Endothelial cell of umbilical vein (primary cell): ENCODE measurements at regions not wholly inside any gene's neighbourhood (a gene's known extent, or its start where the extent isn't known, plus 50 kb on each side); places are given as distances from the start of the nearest gene placed in this dataset.

Experiments used
- BruUV-seq: library from RNA; stranded (reverse); fragments of 400-500 nt; replicated peaks from 2 replicates; lab custom pipeline; 2021; lab: Mats Ljungman, UMichigan
- CTCF ChIA-PET: fragments of 300-600, 350-600 bp; sonication (Branson Sonifier 250); formaldehyde crosslinking; loops from one replicate; lab custom pipeline; 2021; ENCODE audit warnings: antibody characterized with exemption, inconsistent platforms; lab: Charles Lee
- POLR2A ChIA-PET: fragments of 300-600, 350-600 bp; sonication (Branson Sonifier 250); formaldehyde crosslinking; loops from one replicate; lab custom pipeline; 2021; ENCODE audit warnings: antibody characterized with exemption, inconsistent platforms; lab: Charles Lee
- DNase-seq: peaks from one replicate; pipeline ENCODE4 v3.0.0-alpha.2; 2011; ENCODE audit warnings: low read depth, low spot score
- FAIRE-seq: peaks from 2 replicates; lab custom pipeline; 2011; peaks lifted over from hg19 to GRCh38; lab: Jason Lieb, UNC
- H2AFZ ChIP-seq: 2 replicates; pipeline ENCODE4 v1.6.0; 2012; ENCODE audit warnings: low read depth, low read length, control low read depth, inconsistent platforms
- H3K27ac ChIP-seq: 2 replicates; pipeline ENCODE4 v1.5.1; 2011; ENCODE audit warnings: low read depth, mild to moderate bottlenecking, control low read depth, low read length, moderate library complexity; ENCODE audit not compliant: insufficient read depth
- H3K27me3 ChIP-seq, 2 experiments: 2 replicates each; pipeline versions ENCODE4 v1.6.0 to v1.6.1; 2011; ENCODE audit warnings: low read length in 2 of 2, mixed read lengths in 1 of 2; ENCODE audit not compliant: control insufficient read depth in 2 of 2, insufficient read depth in 2 of 2
- H3K36me3 ChIP-seq, 2 experiments: 2 replicates in 1 of 2; 3 replicates in 1 of 2; pipeline ENCODE4 v1.5.1; 2011; ENCODE audit warnings: low read length in 2 of 2, mild to moderate bottlenecking in 1 of 2, moderate library complexity in 1 of 2; ENCODE audit not compliant: control insufficient read depth in 2 of 2, insufficient read depth in 2 of 2; ENCODE audit errors: extremely low read depth in 1 of 2
- H3K4me1 ChIP-seq: 3 replicates; pipeline ENCODE4 v1.5.1; 2011; ENCODE audit warnings: mild to moderate bottlenecking, low read length; ENCODE audit not compliant: control insufficient read depth, insufficient read depth; ENCODE audit errors: extremely low read depth
- H3K4me2 ChIP-seq: 2 replicates; pipeline ENCODE4 v1.6.1; 2011; ENCODE audit warnings: low read length, control low read depth, mixed read lengths; ENCODE audit not compliant: insufficient read depth
- H3K4me3 ChIP-seq, 3 experiments: fragments of 200-600 bp in 1 of 3; sonication (generic), shearing (Covaris generic) in 1 of 3; replicated peaks in 1 of 3; 2 replicates each; pipeline ENCODE4 v1.5.1; 2011 to 2016; ENCODE audit warnings: control low read depth in 3 of 3, low read length in 3 of 3, mild to moderate bottlenecking in 2 of 3, inconsistent platforms in 1 of 3, low read depth in 1 of 3, moderate library complexity in 1 of 3; ENCODE audit not compliant: insufficient read depth in 1 of 3
- H3K79me2 ChIP-seq: 2 replicates; pipeline ENCODE4 v1.6.0; 2012; ENCODE audit warnings: low read length, inconsistent platforms; ENCODE audit not compliant: control insufficient read depth, insufficient read depth
- H3K9ac ChIP-seq: replicated peaks from 2 replicates; pipeline ENCODE3; 2011; ENCODE audit warnings: low read length, control low read depth; ENCODE audit not compliant: insufficient read depth; ENCODE audit errors: extremely low read depth
- H3K9me1 ChIP-seq: replicated peaks from 3 replicates; pipeline ENCODE4 v1.6.0; 2011; ENCODE audit warnings: mild to moderate bottlenecking, low read length; ENCODE audit not compliant: control insufficient read depth, insufficient read depth; ENCODE audit errors: extremely low read depth
- H3K9me3 ChIP-seq: replicated peaks from 2 replicates; pipeline ENCODE4 v1.5.1; 2012; ENCODE audit warnings: low read length, inconsistent platforms; ENCODE audit not compliant: control insufficient read depth, insufficient read depth
- H4K20me1 ChIP-seq: replicated peaks from 2 replicates; pipeline ENCODE3; 2011; ENCODE audit warnings: mild to moderate bottlenecking, low read length; ENCODE audit not compliant: control insufficient read depth, insufficient read depth; ENCODE audit errors: extremely low read depth
- EZH2 ChIP-seq: IDR thresholded peaks from 2 replicates; pipeline ENCODE4 v1.6.1; 2012; ENCODE audit warnings: borderline replicate concordance, low read depth, mild to moderate bottlenecking, moderate library complexity, low read length, inconsistent platforms; ENCODE audit not compliant: severe bottlenecking
- FOS ChIP-seq: IDR thresholded peaks from 2 replicates; pipeline ENCODE4 v1.6.1; 2011; ENCODE audit warnings: mild to moderate bottlenecking, low read length, moderate library complexity, borderline replicate concordance; ENCODE audit not compliant: insufficient read depth
- GATA2 ChIP-seq: IDR thresholded peaks from 2 replicates; pipeline ENCODE4 v1.7.0; 2011; ENCODE audit warnings: low read depth, mild to moderate bottlenecking, moderate library complexity, mixed read lengths, low read length; ENCODE audit not compliant: insufficient read length, insufficient read depth
- JUN ChIP-seq: IDR thresholded peaks from 2 replicates; pipeline ENCODE4 v1.6.1; 2011; ENCODE audit warnings: borderline replicate concordance, low read depth; ENCODE audit not compliant: insufficient read length, insufficient read depth
- MYC ChIP-seq: IDR thresholded peaks from one replicate; pipeline ENCODE4 v1.6.1; 2011; ENCODE audit warnings: mild to moderate bottlenecking, low read depth, low read length
- POLR2A ChIP-seq: IDR thresholded peaks from 2 replicates; pipeline ENCODE4 v1.6.1; 2012; ENCODE audit warnings: low read depth, mild to moderate bottlenecking, control low read depth, low read length
- POLR2AphosphoS5 ChIP-seq: IDR thresholded peaks from 2 replicates; pipeline ENCODE4 v1.6.1; 2012; ENCODE audit warnings: low read depth, mild to moderate bottlenecking, control low read depth, low read length, moderate library complexity; ENCODE audit not compliant: insufficient read depth
- dilution Hi-C: fragments of 300-500 bp; cut with MboI; formaldehyde crosslinking; loops from one replicate; pipeline ENCODE4 v1.15.0; 2019; ENCODE audit warnings: low sequenced_read_pairs; ENCODE audit not compliant: extremely low pct_ligation_motif_present
- intact Hi-C: fragments of 100-400 bp; cut with micrococcal nuclease; formaldehyde crosslinking; loops from one replicate; pipeline ENCODE4 v1.10.0; 2022
- TF ChIP-seq, protein P1 (sequence below), 2 donors: IDR thresholded peaks; 1 replicate in 1 of 2; 2 replicates in 1 of 2; pipeline ENCODE4 v1.5.1; 2011; ENCODE audit warnings: low read length in 2 of 2, mild to moderate bottlenecking in 2 of 2, moderate library complexity in 2 of 2, control low read depth in 1 of 2, inconsistent platforms in 1 of 2, low read depth in 1 of 2; ENCODE audit not compliant: insufficient read depth in 1 of 2; ENCODE audit errors: extremely low read depth in 1 of 2
- TF ChIP-seq, protein P2 (sequence below): IDR thresholded peaks from 2 replicates; pipeline ENCODE4 v1.6.1; 2011; ENCODE audit not compliant: insufficient read depth, insufficient read length

GRCh38 chr1:30153743-30154449 lies 569.5 kb downstream of the MATN1 start:
- Histone ChIP-seq H4K20me1 (no peaks in the 10 kb centered on the region), H3K9me3 (no peaks in the 10 kb centered on the region), H3K36me3 (no peaks in the 10 kb centered on the region), H3K4me1 (no peaks in the 10 kb centered on the region), H3K9ac (no peak overlapping the region), H3K4me3 (no peak overlapping the region), H3K79me2 (no peaks in the 10 kb centered on the region), H3K27me3 (no peaks in the 10 kb centered on the region), H2AFZ (no peak overlapping the region), H3K4me2 (no peak overlapping the region), H3K27ac (no peak overlapping the region), H3K9me1 (no peaks in the 10 kb centered on the region)
- TF ChIP-seq POLR2AphosphoS5 (no peak), EZH2 (no peak), JUN (no peak), MYC (no peak), GATA2 (no peak), POLR2A (no peak), FOS (no peak)
- TF ChIP-seq, protein P1, sequence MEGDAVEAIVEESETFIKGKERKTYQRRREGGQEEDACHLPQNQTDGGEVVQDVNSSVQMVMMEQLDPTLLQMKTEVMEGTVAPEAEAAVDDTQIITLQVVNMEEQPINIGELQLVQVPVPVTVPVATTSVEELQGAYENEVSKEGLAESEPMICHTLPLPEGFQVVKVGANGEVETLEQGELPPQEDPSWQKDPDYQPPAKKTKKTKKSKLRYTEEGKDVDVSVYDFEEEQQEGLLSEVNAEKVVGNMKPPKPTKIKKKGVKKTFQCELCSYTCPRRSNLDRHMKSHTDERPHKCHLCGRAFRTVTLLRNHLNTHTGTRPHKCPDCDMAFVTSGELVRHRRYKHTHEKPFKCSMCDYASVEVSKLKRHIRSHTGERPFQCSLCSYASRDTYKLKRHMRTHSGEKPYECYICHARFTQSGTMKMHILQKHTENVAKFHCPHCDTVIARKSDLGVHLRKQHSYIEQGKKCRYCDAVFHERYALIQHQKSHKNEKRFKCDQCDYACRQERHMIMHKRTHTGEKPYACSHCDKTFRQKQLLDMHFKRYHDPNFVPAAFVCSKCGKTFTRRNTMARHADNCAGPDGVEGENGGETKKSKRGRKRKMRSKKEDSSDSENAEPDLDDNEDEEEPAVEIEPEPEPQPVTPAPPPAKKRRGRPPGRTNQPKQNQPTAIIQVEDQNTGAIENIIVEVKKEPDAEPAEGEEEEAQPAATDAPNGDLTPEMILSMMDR (IDR thresholded peaks at IDR 0.05; ENCODE audit: extremely low read depth in 1 of 2, insufficient read depth in 1 of 2, low read depth in 1 of 2, low read length in 2 of 2) = no peak
- TF ChIP-seq, protein P2, sequence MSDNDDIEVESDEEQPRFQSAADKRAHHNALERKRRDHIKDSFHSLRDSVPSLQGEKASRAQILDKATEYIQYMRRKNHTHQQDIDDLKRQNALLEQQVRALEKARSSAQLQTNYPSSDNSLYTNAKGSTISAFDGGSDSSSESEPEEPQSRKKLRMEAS = no peak
- no peak for FAIRE-seq
- DNase-seq = no peak
- POLR2A ChIA-PET = no interaction called here
- intact Hi-C loops = no loop called here
- CTCF ChIA-PET = no interaction called here
- dilution Hi-C loops = no loop called here
- no TSS peak for BruUV-seq
